ENCODE measurements at regions not wholly inside any gene's neighbourhood (a gene's known extent, or its start where the extent isn't known, plus 50 kb on each side); places are given as distances from the start of the nearest gene placed in this dataset.

- H3K9me3 ChIP-seq: no peaks in the 10 kb centered on the region
- DNase-seq (ENCODE audit: low spot score) (no peak), ATAC-seq (ENCODE audit: insufficient number of reproducible peaks, low FRiP score, low read depth) (no peak)
- no peaks in the 10 kb centered on the region for H3K27me3 ChIP-seq (replicated peaks; ENCODE audit: insufficient read depth)
- TF ChIP-seq CTCF (IDR thresholded peaks at IDR 0.05): no peak
- H3K27ac ChIP-seq: no peak overlapping the region
- H3K4me3 ChIP-seq: no peak overlapping the region
- peaks cover 3 to 53% of the 10 kb centered on the region in 2 donors for H3K4me1 ChIP-seq (ENCODE audit: control insufficient read depth in 1 of 2, low read depth in 2 of 2)
- no peaks in the 10 kb centered on the region for H3K36me3 ChIP-seq
Observed at GRCh38 chr7:24499871-24500270, 73.4 kb upstream of the PALS2 start.

- peak overlapping the region; percentile 11 to 47 for H3K27ac ChIP-seq
- no peak for DNase-seq (ENCODE audit: low spot score)
Observed at GRCh38 chr7:24500599-24500998, 72.7 kb upstream of the PALS2 start.

GRCh38 chr7:24501009-24501408 is 72.2 kb upstream of the PALS2 start:
- no peak for TF ChIP-seq CTCF (IDR thresholded peaks at IDR 0.05)
- no peak for ATAC-seq (ENCODE audit: insufficient number of reproducible peaks, low FRiP score, low read depth)
- H3K36me3 ChIP-seq: no peaks in the 10 kb centered on the region
- DNase-seq (ENCODE audit: low spot score): no peak
- no peaks in the 10 kb centered on the region for H3K27me3 ChIP-seq (replicated peaks; ENCODE audit: insufficient read depth)
- H3K9me3 ChIP-seq: no peaks in the 10 kb centered on the region
- peaks cover 3 to 53% of the 10 kb centered on the region in 2 donors for H3K4me1 ChIP-seq (ENCODE audit: control insufficient read depth in 1 of 2, low read depth in 2 of 2)
- H3K4me3 ChIP-seq: peak overlapping the region; percentile 8
- peak overlapping the region; percentile 11 to 47 for H3K27ac ChIP-seq

More at GRCh38 chr7:24500599-24500998, 72.7 kb upstream of the PALS2 start:
- ATAC-seq (ENCODE audit: insufficient number of reproducible peaks, low FRiP score, low read depth): no peak
- peaks cover 3 to 53% of the 10 kb centered on the region in 2 donors for H3K4me1 ChIP-seq (ENCODE audit: control insufficient read depth in 1 of 2, low read depth in 2 of 2)
- TF ChIP-seq CTCF (IDR thresholded peaks at IDR 0.05): no peak
- no peaks in the 10 kb centered on the region for H3K27me3 ChIP-seq (replicated peaks; ENCODE audit: insufficient read depth)
- H3K36me3 ChIP-seq: no peaks in the 10 kb centered on the region
- no peaks in the 10 kb centered on the region for H3K9me3 ChIP-seq
- peak overlapping the region; percentile 8 for H3K4me3 ChIP-seq

GRCh38 chr7:24501443-24502134 is 71.7 kb upstream of the PALS2 start:
- DNase-seq (ENCODE audit: low spot score) (no peak), ATAC-seq (ENCODE audit: insufficient number of reproducible peaks, low FRiP score, low read depth) (no peak)
- Histone ChIP-seq H3K4me1 (ENCODE audit: control insufficient read depth in 1 of 2, low read depth in 2 of 2) (peaks cover 3 to 53% of the 10 kb centered on the region in 2 donors), H3K27me3 (replicated peaks; ENCODE audit: insufficient read depth) (no peaks in the 10 kb centered on the region), H3K27ac (peak overlapping the region; percentile 11 to 47), H3K9me3 (no peaks in the 10 kb centered on the region), H3K4me3 (peak overlapping the region; percentile 8), H3K36me3 (no peaks in the 10 kb centered on the region)
- TF ChIP-seq CTCF (IDR thresholded peaks at IDR 0.05): no peak

GRCh38 chr7:24502135-24502488 is 71.1 kb upstream of the PALS2 start:
- TF ChIP-seq CTCF (IDR thresholded peaks at IDR 0.05): no peak
- no peak for DNase-seq (ENCODE audit: low spot score)
- no peak for ATAC-seq (ENCODE audit: insufficient number of reproducible peaks, low FRiP score, low read depth)

More at GRCh38 chr7:24502135-24502488, 71.1 kb upstream of the PALS2 start:
- no peak overlapping the region for H3K27ac ChIP-seq
- H3K27me3 ChIP-seq (replicated peaks; ENCODE audit: insufficient read depth): no peaks in the 10 kb centered on the region
- H3K4me3 ChIP-seq: no peak overlapping the region
- peaks cover 3 to 51% of the 10 kb centered on the region in 2 donors for H3K4me1 ChIP-seq (ENCODE audit: control insufficient read depth in 1 of 2, low read depth in 2 of 2)
- no peaks in the 10 kb centered on the region for H3K9me3 ChIP-seq
- H3K36me3 ChIP-seq: no peaks in the 10 kb centered on the region

Measured in thoracic aorta (tissue), 2 donors.